ENCODE measurements at regions not wholly inside any gene's neighbourhood (a gene's known extent, or its start where the extent isn't known, plus 50 kb on each side); places are given as distances from the start of the nearest gene placed in this dataset.

- no peaks in the 10 kb centered on the region for H4K20me1 ChIP-seq (ENCODE audit: insufficient read depth, low read length)
- no peaks in the 10 kb centered on the region for H3K4me1 ChIP-seq (ENCODE audit: low read length)
- no peaks in the 10 kb centered on the region for H3K27me3 ChIP-seq (replicated peaks; ENCODE audit: insufficient read depth, low read length)
- no peaks in the 10 kb centered on the region for H3K36me3 ChIP-seq (replicated peaks; ENCODE audit: insufficient read depth, low read length)
- no peaks in the 10 kb centered on the region for H3F3A ChIP-seq (ENCODE audit: insufficient read depth, low read length)
- H3K9me3 ChIP-seq (replicated peaks; ENCODE audit: insufficient read depth, low read length): no peaks in the 10 kb centered on the region
- H2AFZ ChIP-seq (ENCODE audit: low read length): no peak overlapping the region
- H3K9ac ChIP-seq (ENCODE audit: low read length): no peak overlapping the region
- no peaks in the 10 kb centered on the region for H3K79me2 ChIP-seq (ENCODE audit: low read length)
- no peak for DNase-seq
- no peak overlapping the region for H3K27ac ChIP-seq (ENCODE audit: low read length)
- H3K4me2 ChIP-seq (ENCODE audit: low read depth, low read length): no peak overlapping the region
- H3K4me3 ChIP-seq (ENCODE audit: low read length): no peak overlapping the region
- TF ChIP-seq, protein P1, sequence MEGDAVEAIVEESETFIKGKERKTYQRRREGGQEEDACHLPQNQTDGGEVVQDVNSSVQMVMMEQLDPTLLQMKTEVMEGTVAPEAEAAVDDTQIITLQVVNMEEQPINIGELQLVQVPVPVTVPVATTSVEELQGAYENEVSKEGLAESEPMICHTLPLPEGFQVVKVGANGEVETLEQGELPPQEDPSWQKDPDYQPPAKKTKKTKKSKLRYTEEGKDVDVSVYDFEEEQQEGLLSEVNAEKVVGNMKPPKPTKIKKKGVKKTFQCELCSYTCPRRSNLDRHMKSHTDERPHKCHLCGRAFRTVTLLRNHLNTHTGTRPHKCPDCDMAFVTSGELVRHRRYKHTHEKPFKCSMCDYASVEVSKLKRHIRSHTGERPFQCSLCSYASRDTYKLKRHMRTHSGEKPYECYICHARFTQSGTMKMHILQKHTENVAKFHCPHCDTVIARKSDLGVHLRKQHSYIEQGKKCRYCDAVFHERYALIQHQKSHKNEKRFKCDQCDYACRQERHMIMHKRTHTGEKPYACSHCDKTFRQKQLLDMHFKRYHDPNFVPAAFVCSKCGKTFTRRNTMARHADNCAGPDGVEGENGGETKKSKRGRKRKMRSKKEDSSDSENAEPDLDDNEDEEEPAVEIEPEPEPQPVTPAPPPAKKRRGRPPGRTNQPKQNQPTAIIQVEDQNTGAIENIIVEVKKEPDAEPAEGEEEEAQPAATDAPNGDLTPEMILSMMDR (IDR thresholded peaks at IDR 0.05; ENCODE audit: low read length): no peak
- TF ChIP-seq EZH2phosphoT487 (IDR thresholded peaks at IDR 0.05; ENCODE audit: low read length): no peak
- no peak for TF ChIP-seq EZH2 (optimal IDR thresholded peaks at IDR 0.05; ENCODE audit: low read depth, low read length)
- H3K9me2 ChIP-seq (replicated peaks; ENCODE audit: insufficient read depth, low read length): no peaks in the 10 kb centered on the region
Observed at GRCh38 chr2:58667137-58667774, 426.1 kb upstream of the FANCL start.

- no peak for TF ChIP-seq EZH2 (optimal IDR thresholded peaks at IDR 0.05; ENCODE audit: low read depth, low read length)
- no peak for TF ChIP-seq EZH2phosphoT487 (IDR thresholded peaks at IDR 0.05; ENCODE audit: low read length)
- TF ChIP-seq, protein P1 (IDR thresholded peaks at IDR 0.05; ENCODE audit: low read length): no peak
- H3K4me2 ChIP-seq (ENCODE audit: low read depth, low read length): no peak overlapping the region
- DNase-seq: no peak
Observed at GRCh38 chr2:58666323-58666970, 425.3 kb upstream of the FANCL start.

GRCh38 chr2:58665154-58665553, 424.0 kb upstream of the FANCL start:
- H3K4me3 ChIP-seq (ENCODE audit: low read length): no peak overlapping the region
- no peaks in the 10 kb centered on the region for H3K9me3 ChIP-seq (replicated peaks; ENCODE audit: insufficient read depth, low read length)
- H3K36me3 ChIP-seq (replicated peaks; ENCODE audit: insufficient read depth, low read length): no peaks in the 10 kb centered on the region
- no peaks in the 10 kb centered on the region for H3K9me2 ChIP-seq (replicated peaks; ENCODE audit: insufficient read depth, low read length)
- no peaks in the 10 kb centered on the region for H3K4me1 ChIP-seq (ENCODE audit: low read length)
- H3K9ac ChIP-seq (ENCODE audit: low read length): no peak overlapping the region
- no peak overlapping the region for H3K27ac ChIP-seq (ENCODE audit: low read length)
- no peaks in the 10 kb centered on the region for H3K79me2 ChIP-seq (ENCODE audit: low read length)
- H4K20me1 ChIP-seq (ENCODE audit: insufficient read depth, low read length): no peaks in the 10 kb centered on the region
- TF ChIP-seq EZH2phosphoT487 (IDR thresholded peaks at IDR 0.05; ENCODE audit: low read length): no peak
- no peak for TF ChIP-seq EZH2 (optimal IDR thresholded peaks at IDR 0.05; ENCODE audit: low read depth, low read length)
- TF ChIP-seq, protein P1 (IDR thresholded peaks at IDR 0.05; ENCODE audit: low read length): no peak
- H2AFZ ChIP-seq (ENCODE audit: low read length): no peak overlapping the region
- H3K4me2 ChIP-seq (ENCODE audit: low read depth, low read length): no peak overlapping the region
- H3F3A ChIP-seq (ENCODE audit: insufficient read depth, low read length): no peaks in the 10 kb centered on the region
- no peaks in the 10 kb centered on the region for H3K27me3 ChIP-seq (replicated peaks; ENCODE audit: insufficient read depth, low read length)
- DNase-seq: no peak

More at GRCh38 chr2:58666323-58666970, 425.3 kb upstream of the FANCL start:
- no peaks in the 10 kb centered on the region for H4K20me1 ChIP-seq (ENCODE audit: insufficient read depth, low read length)
- H3F3A ChIP-seq (ENCODE audit: insufficient read depth, low read length): no peaks in the 10 kb centered on the region
- H3K79me2 ChIP-seq (ENCODE audit: low read length): no peaks in the 10 kb centered on the region
- H3K9me3 ChIP-seq (replicated peaks; ENCODE audit: insufficient read depth, low read length): no peaks in the 10 kb centered on the region
- no peaks in the 10 kb centered on the region for H3K9me2 ChIP-seq (replicated peaks; ENCODE audit: insufficient read depth, low read length)
- no peak overlapping the region for H3K27ac ChIP-seq (ENCODE audit: low read length)
- no peaks in the 10 kb centered on the region for H3K36me3 ChIP-seq (replicated peaks; ENCODE audit: insufficient read depth, low read length)
- H3K4me1 ChIP-seq (ENCODE audit: low read length): no peaks in the 10 kb centered on the region
- H2AFZ ChIP-seq (ENCODE audit: low read length): no peak overlapping the region
- no peaks in the 10 kb centered on the region for H3K27me3 ChIP-seq (replicated peaks; ENCODE audit: insufficient read depth, low read length)
- H3K4me3 ChIP-seq (ENCODE audit: low read length): no peak overlapping the region
- no peak overlapping the region for H3K9ac ChIP-seq (ENCODE audit: low read length)

Data from MM.1S (cell line).